ENCODE measurements at regions not wholly inside any gene's neighbourhood (a gene's known extent, or its start where the extent isn't known, plus 50 kb on each side); places are given as distances from the start of the nearest gene placed in this dataset.
"Not testable (repeated sequence)": the region's sequence is repeated elsewhere in the genome, so short reads cannot be mapped to it uniquely, and the experiment has no call there.

- not testable (repeated sequence) for TF ChIP-seq CTCF, EZH2 (IDR thresholded peaks at IDR 0.05)
Measured at GRCh38 chr2:91558234-91558633, 2866.8 kb downstream of the RPIA start.

Measured in neural progenitor cell (in vitro differentiated cells).